Islet precursor cell (in vitro differentiated cells): ENCODE measurements at regions not wholly inside any gene's neighbourhood (a gene's known extent, or its start where the extent isn't known, plus 50 kb on each side); places are given as distances from the start of the nearest gene placed in this dataset.
"Not testable (repeated sequence)": the region's sequence is repeated elsewhere in the genome, so short reads cannot be mapped to it uniquely, and the experiment has no call there.

ENCODE experiments used
- DNase-seq: peaks from one replicate; pipeline ENCODE4 v3.0.0-alpha.2; 2018

- DNase-seq: no peak
Measured at GRCh38 chr12:46084666-46085631, 94.6 kb upstream of the SCAF11 start.

GRCh38 chr12:46082490-46083200 lies 92.3 kb upstream of the SCAF11 start:
- DNase-seq: no peak

- no peak for DNase-seq
Measured at GRCh38 chr12:46073321-46073720, 82.9 kb upstream of the SCAF11 start.

DNA sequence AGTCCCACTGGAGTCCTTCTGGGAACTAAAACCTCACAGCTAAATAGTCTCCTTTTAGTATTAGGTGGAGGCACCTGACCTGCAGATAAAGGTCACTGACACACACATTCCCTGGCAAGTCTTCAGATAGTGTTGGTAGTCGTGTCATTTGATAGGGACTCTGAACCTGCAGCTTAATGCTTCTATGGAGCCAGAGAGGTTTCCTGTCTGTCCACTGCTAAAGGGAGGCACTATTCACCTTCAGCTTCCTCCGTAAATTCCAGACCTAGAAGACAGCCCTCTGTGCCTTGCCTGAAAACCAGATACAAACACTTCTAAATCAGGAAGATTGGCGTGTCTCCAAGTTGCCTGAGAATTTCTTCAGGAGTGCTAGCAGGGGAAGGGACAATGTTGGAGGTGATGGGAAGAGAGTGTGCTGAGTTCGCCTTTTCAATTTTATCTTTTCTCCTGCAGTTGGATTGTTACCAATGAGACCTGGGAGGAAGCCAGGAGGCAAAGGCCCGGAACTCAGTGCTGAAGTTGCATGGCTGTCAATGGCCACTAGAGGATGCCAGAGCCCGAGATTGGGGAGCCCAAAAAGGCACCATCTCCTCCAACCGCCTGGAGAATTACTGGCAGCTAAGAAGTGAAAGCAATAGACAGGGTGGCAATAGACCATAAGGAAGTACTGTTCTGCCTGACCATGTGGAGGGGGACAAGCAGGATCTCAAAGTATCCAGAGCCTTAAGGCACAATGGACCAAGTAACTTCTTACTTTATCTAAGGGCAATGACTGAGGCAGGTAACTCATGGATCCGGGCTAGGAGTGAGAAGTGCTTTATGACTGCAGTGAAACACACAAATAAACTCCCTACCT lies 81.6 kb upstream of the SCAF11 start:
- DNase-seq: peak; percentile 85

- DNase-seq: no peak
Measured at GRCh38 chr12:46071335-46071734, 81.0 kb upstream of the SCAF11 start.

GRCh38 chr12:46067094-46067493 lies 76.7 kb upstream of the SCAF11 start:
- DNase-seq: no peak

- DNase-seq: no peak
Measured at GRCh38 chr12:46065412-46066166, 75.2 kb upstream of the SCAF11 start.

GRCh38 chr12:46064548-46064947 lies 74.2 kb upstream of the SCAF11 start:
- DNase-seq: no peak

DNA sequence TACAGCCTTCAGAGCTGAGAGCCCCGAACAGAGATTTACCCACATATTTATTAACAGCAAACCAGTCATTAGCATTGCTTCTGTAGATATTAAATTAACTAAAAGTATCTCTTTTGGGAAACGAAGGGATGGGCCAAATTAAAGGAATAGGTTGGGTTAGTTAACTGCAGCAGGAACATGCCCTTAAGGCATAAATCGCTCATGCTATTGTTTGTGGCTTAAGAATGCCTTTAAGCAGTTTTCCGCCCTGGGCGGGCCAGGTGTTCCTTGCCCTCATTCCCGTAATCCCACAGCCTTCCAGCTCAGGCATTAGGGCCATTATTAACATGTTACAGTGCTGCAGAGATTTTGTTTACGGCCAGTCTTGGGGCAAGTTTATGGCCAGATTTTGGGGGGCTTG lies 68.3 kb upstream of the SCAF11 start:
- not testable (repeated sequence) for DNase-seq

DNA sequence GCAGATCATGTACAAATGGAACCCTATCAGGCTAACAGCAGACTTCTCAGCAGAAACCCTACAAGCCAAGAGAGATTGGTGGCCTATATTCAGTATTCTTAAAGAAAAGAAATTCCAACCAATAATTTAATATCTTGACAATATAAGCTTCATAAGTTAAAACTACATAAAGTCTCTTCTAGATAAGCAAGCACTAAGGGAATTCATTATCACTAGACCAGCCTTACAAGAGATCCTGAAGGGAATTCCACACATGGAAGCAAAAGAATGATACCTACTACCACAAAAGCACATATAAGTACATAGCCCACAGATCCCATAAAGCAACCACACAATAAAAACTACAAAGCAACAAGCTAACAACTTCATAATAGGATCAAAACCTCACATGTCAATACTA lies 60.4 kb upstream of the SCAF11 start:
- no peak for DNase-seq

DNA sequence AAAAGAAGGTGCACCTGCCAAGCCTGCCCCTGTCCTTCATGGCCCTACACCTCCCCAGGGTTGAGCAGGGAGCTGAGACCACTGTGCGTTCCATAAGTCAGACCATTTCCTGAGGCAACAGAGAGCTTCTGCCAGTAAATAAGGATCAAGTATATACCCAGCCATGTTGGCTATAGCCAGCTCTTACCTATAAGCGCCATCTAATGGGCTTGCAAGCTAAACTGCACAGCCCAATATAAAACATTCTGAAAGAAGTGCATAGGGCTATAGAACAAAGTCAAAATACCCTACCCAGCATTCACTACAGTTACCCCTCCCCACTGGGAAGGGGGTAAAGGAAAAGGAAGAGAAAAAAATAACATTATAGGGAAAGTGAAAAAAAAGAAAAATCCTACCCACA lies 59.3 kb upstream of the SCAF11 start:
- no peak for DNase-seq

DNA sequence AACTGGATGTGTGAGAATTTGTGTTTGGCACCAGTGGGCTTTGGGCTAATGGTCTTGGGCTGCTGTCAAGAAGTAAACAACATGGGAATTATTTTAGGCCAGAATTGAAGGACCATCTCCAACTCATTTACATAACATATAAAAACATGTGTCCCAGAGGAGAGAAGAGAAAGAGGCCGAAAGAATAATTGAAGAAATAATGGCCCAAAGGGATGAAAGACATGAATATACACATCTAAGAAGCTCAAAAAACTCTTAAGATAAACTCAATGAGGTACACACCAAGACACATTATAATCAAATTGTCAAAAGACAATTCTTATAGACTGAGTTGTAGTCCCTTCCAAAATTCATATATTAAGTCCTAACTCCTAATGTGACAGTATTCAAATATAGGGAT lies 56.1 kb upstream of the SCAF11 start:
- DNase-seq: no peak

DNA sequence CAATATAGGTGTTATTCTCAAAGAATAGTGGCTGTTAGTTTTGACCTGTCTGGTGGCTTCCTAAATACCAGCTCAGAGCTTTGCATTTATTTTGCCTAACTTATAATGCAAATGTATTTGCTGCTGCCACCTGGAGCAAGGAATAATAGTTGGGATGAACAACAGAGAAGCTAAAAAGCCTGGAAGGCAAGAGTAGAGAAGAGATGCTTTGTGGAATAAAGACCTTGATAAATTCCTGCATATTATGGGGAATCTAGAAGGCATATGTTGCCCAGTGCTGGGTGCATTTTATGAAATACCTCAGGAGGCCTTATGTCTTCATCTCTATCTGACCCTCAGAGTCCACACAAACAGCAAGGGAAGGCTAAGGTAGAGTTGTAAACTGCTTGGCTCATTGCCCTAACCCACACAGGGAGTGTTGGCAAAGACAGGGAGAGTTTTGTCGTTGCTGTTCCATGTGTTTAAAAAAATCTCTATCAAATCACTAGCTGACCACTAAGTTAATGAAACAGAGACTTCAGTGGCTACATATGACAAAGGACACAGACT lies 53.7 kb upstream of the SCAF11 start:
- DNase-seq: no peak
